Fibroblast of skin of back (primary cell): ENCODE measurements at regions not wholly inside any gene's neighbourhood (a gene's known extent, or its start where the extent isn't known, plus 50 kb on each side); places are given as distances from the start of the nearest gene placed in this dataset.

Source experiments
- DNase-seq: peaks from one replicate; pipeline ENCODE4 v3.0.0-alpha.2; 2013

DNA sequence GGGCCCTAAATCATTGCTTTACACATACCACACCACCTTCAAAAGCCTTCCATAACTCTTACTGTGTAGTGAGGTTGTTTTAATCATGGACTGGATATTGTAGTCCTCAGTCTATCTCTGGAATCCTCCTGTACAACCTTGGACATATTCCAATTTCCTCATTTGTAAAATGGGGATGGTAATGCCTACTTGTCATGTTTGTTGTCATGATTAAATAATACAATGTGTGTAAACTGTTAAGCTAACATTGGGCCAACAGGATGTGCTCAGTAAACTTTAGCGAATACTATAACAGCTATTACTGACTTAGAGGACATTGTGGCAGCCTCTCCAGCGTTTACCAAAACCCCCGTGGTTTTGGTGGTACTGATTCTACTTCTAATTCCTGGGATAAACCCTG lies 74.7 kb upstream of the PTPRM start:
- DNase-seq, result no peak

DNA sequence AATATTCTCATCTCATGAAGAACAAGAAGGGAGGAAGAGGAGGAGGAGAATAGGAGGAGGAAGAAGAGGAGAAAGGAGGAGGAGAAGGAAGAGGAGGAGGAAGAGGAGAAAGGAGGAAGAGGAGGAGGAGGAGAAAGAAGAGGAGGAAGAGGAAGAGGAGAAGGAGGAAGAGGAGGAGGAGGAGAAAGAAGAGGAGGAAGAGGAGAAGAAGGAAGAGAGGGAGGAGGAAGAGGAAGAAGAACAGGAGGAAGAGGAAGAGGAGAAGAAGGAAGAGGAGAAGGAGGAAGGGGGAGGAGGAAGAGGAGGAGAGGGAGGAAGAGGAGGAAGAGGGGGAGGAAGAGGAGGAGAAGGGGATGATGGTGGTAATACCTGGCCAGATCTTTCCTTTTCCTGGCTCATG lies 70.0 kb upstream of the PTPRM start:
- DNase-seq, result no peak

DNA sequence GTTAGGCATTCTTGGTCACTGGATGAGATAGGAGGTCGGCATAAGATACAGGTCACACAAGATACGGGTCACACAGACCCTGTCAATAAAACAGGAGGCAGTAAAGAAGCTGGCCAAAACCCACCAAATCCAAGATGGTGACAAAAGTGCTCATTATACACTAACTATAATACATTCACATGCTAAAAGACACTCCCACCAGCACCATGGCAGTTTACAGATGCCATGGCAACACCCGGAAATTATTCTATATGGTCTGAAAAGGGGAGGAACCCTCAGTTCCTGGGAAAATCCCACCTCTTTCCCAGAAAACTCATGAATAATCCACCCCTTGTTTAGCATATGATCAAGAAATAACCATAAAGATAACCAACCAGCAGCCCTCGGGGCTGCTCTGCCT lies 56.0 kb upstream of the PTPRM start:
- DNase-seq, result no peak

- DNase-seq, result peak; percentile 5
These were observed 54.8 kb upstream of the PTPRM start for GRCh38 chr18:7512348-7512747.

DNA sequence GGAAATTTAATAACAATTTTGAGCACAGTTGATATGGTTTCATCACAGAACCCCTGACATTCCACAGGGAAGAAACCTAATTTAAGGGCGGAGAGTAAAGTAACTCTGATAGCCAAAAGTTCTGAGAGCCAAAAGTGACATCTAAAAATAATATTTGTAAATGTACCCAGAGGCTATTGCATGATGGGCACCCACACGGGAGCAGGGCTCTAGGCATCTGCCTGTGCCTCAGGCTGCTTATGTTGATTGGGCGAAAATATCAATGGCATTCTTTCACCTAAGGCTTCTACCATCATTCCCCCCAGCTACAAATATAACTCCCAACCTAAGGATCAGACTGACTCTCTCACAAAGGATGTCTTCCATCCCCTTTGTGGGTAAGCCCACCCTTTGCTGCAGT lies 54.1 kb upstream of the PTPRM start:
- no peak for DNase-seq

GRCh38 chr18:7514796-7515440 lies 52.2 kb upstream of the PTPRM start:
- peak; percentile 5 for DNase-seq

GRCh38 chr18:7516266-7517117 lies 50.6 kb upstream of the PTPRM start:
- DNase-seq, result no peak
